ENCODE measurements at regions not wholly inside any gene's neighbourhood (a gene's known extent, or its start where the extent isn't known, plus 50 kb on each side); places are given as distances from the start of the nearest gene placed in this dataset.

GRCh38 chr10:3976718-3977117, 191.7 kb upstream of the KLF6 start:
- TF ChIP-seq EZH2 (IDR thresholded peaks at IDR 0.05; ENCODE audit: insufficient read depth, low read length) (no peak), CTCF (IDR thresholded peaks at IDR 0.05; ENCODE audit: insufficient read depth, low read depth, low read length) (no peak)
